BJ (cell line): ENCODE measurements at regions not wholly inside any gene's neighbourhood (a gene's known extent, or its start where the extent isn't known, plus 50 kb on each side); places are given as distances from the start of the nearest gene placed in this dataset.

Experiments
- CTCF ChIA-PET: fragments of 350-600 bp; formaldehyde crosslinking; extraction: SDS; loops from one replicate; lab custom pipeline; 2021; ENCODE audit warnings: antibody characterized with exemption, inconsistent platforms; lab: Yijun Ruan, JAX
- POLR2A ChIA-PET: fragments of 300-600 bp; sonication (Branson Sonifier 250); formaldehyde crosslinking; extraction: SDS; loops from one replicate; lab custom pipeline; 2021; ENCODE audit warnings: antibody characterized with exemption; lab: Charles Lee
- DNase-seq: peaks from one replicate; pipeline ENCODE4 v3.0.0-alpha.2; 2011; ENCODE audit warnings: low read depth
- H3K27me3 ChIP-seq: 2 replicates; pipeline ENCODE4 v1.6.0; 2011; ENCODE audit warnings: low read length; ENCODE audit not compliant: control insufficient read depth, insufficient read depth
- H3K36me3 ChIP-seq: 2 replicates; pipeline ENCODE4 v1.5.1; 2011; ENCODE audit warnings: low read length; ENCODE audit not compliant: control insufficient read depth, insufficient read depth
- H3K4me3 ChIP-seq: 2 replicates; pipeline ENCODE4 v1.5.1; 2011; ENCODE audit warnings: low read depth, mild to moderate bottlenecking, control low read depth, low read length
- CTCF ChIP-seq: IDR thresholded peaks from 2 replicates; pipeline ENCODE4 v1.5.1; 2011; ENCODE audit warnings: low read depth, mild to moderate bottlenecking, control low read depth, inconsistent platforms, low read length, moderate library complexity; ENCODE audit not compliant: insufficient read depth

- ChIA-PET POLR2A (no interaction called here), CTCF (no interaction called here)
- Histone ChIP-seq H3K27me3 (no peaks in the 10 kb centered on the region), H3K4me3 (no peak overlapping the region), H3K36me3 (no peaks in the 10 kb centered on the region)
- DNase-seq: no peak
- TF ChIP-seq CTCF: no peak
Observed at GRCh38 chr2:126241411-126241810, 414.5 kb upstream of the GYPC start.

- CTCF ChIA-PET: no interaction called here
- H3K27me3 ChIP-seq: no peaks in the 10 kb centered on the region
- POLR2A ChIA-PET: no interaction called here
- no peak overlapping the region for H3K4me3 ChIP-seq
- H3K36me3 ChIP-seq: no peaks in the 10 kb centered on the region
- no peak for DNase-seq
- TF ChIP-seq CTCF: no peak; the same call in 1 of the 2 replicates
Observed at GRCh38 chr2:126244937-126245336, 411.0 kb upstream of the GYPC start.

GRCh38 chr2:126253669-126254068, 402.3 kb upstream of the GYPC start:
- CTCF ChIA-PET: no interaction called here
- no peaks in the 10 kb centered on the region for H3K27me3 ChIP-seq
- TF ChIP-seq CTCF: no peak
- POLR2A ChIA-PET: no interaction called here
- DNase-seq: no peak
- no peak overlapping the region for H3K4me3 ChIP-seq
- H3K36me3 ChIP-seq: no peaks in the 10 kb centered on the region

- ChIA-PET CTCF (no interaction called here), POLR2A (no interaction called here)
- H3K36me3 ChIP-seq: no peaks in the 10 kb centered on the region
- no peak for TF ChIP-seq CTCF
- H3K4me3 ChIP-seq: no peak overlapping the region
- no peaks in the 10 kb centered on the region for H3K27me3 ChIP-seq
- DNase-seq: no peak
Observed at GRCh38 chr2:126264625-126265024, 391.3 kb upstream of the GYPC start.

- no peaks in the 10 kb centered on the region for H3K36me3 ChIP-seq
- CTCF ChIA-PET: no interaction called here
Observed at GRCh38 chr2:126269911-126270310, 386.0 kb upstream of the GYPC start.

More at GRCh38 chr2:126269911-126270310, 386.0 kb upstream of the GYPC start:
- no peak for DNase-seq
- TF ChIP-seq CTCF: no peak
- Histone ChIP-seq H3K27me3 (no peaks in the 10 kb centered on the region), H3K4me3 (no peak overlapping the region)
- POLR2A ChIA-PET: no interaction called here
